ENCODE measurements at regions not wholly inside any gene's neighbourhood (a gene's known extent, or its start where the extent isn't known, plus 50 kb on each side); places are given as distances from the start of the nearest gene placed in this dataset.

DNA sequence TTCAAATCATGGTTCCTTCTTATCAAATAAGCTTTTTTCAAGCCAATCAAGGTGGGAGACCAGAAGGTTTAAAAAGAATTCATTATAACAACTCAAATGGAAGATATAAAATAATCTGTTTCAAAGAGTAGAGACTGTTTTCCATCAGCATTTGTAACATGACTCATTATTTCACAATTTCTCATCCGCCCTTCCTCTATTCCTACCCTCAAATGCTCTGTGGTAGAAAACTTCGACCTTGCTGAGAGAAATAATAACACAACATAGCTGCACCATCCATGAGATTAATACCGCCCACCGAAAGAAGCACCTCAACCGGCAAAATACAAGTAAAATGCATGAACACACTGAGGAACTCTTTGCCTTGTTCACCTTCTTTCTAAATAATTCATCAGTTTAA is 2039.2 kb upstream of the CELF4 start:
- no peak overlapping the region for H2AFZ ChIP-seq (ENCODE audit: low read depth, low read length)
- H3K36me3 ChIP-seq (ENCODE audit: control insufficient read depth in 2 of 2, extremely low read depth in 1 of 2, insufficient read depth in 2 of 2, low read length in 2 of 2), result no peaks in the 10 kb centered on the region
- dilution Hi-C loops (cut with MboI; ENCODE audit: extremely low pct_ligation_motif_present, low sequenced_read_pairs) (no loop called here), intact Hi-C loops (cut with micrococcal nuclease) (no loop called here)
- BruUV-seq (replicated peaks), result no TSS peak
- FAIRE-seq (peak; percentile 60), DNase-seq (ENCODE audit: low read depth, low spot score) (peak; percentile 11)
- H3K4me2 ChIP-seq (ENCODE audit: insufficient read depth, low read length), result no peak overlapping the region
- no peaks in the 10 kb centered on the region for H3K79me2 ChIP-seq (ENCODE audit: control insufficient read depth, insufficient read depth, low read length)
- H3K9me3 ChIP-seq (replicated peaks; ENCODE audit: control insufficient read depth, insufficient read depth, low read length), result no peaks in the 10 kb centered on the region
- H4K20me1 ChIP-seq (replicated peaks; ENCODE audit: control insufficient read depth, extremely low read depth, insufficient read depth, low read length), result no peaks in the 10 kb centered on the region
- no peak overlapping the region for H3K27ac ChIP-seq (ENCODE audit: insufficient read depth, low read depth, low read length)
- H3K4me1 ChIP-seq (ENCODE audit: control insufficient read depth, extremely low read depth, insufficient read depth, low read length), result no peaks in the 10 kb centered on the region
- ChIA-PET POLR2A (no interaction called here), CTCF (interaction anchor here (1.6 kb wide), 1 partner anchor 555 kb away, joined by 3 read pairs; no protein-coding TSS in a partner anchor)
- TF ChIP-seq, protein P1, sequence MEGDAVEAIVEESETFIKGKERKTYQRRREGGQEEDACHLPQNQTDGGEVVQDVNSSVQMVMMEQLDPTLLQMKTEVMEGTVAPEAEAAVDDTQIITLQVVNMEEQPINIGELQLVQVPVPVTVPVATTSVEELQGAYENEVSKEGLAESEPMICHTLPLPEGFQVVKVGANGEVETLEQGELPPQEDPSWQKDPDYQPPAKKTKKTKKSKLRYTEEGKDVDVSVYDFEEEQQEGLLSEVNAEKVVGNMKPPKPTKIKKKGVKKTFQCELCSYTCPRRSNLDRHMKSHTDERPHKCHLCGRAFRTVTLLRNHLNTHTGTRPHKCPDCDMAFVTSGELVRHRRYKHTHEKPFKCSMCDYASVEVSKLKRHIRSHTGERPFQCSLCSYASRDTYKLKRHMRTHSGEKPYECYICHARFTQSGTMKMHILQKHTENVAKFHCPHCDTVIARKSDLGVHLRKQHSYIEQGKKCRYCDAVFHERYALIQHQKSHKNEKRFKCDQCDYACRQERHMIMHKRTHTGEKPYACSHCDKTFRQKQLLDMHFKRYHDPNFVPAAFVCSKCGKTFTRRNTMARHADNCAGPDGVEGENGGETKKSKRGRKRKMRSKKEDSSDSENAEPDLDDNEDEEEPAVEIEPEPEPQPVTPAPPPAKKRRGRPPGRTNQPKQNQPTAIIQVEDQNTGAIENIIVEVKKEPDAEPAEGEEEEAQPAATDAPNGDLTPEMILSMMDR (IDR thresholded peaks at IDR 0.05; ENCODE audit: extremely low read depth in 1 of 2, insufficient read depth in 1 of 2, low read depth in 1 of 2, low read length in 2 of 2), result no peak
- TF ChIP-seq FOS (IDR thresholded peaks at IDR 0.05; ENCODE audit: borderline replicate concordance, insufficient read depth, low read length) (peak; percentile 13), MAX (IDR thresholded peaks at IDR 0.05; ENCODE audit: insufficient read depth, insufficient read length) (no peak)
- no peaks in the 10 kb centered on the region for H3K9me1 ChIP-seq (replicated peaks; ENCODE audit: control insufficient read depth, extremely low read depth, insufficient read depth, low read length)
- no peak overlapping the region for H3K9ac ChIP-seq (replicated peaks; ENCODE audit: extremely low read depth, insufficient read depth, low read length)
- no peaks in the 10 kb centered on the region for H3K27me3 ChIP-seq (ENCODE audit: control insufficient read depth in 2 of 2, insufficient read depth in 2 of 2, low read length in 2 of 2)
- H3K4me3 ChIP-seq (replicated peaks in 1 of 3; ENCODE audit: insufficient read depth in 1 of 3, low read depth in 1 of 3, low read length in 3 of 3), result no peak overlapping the region

- H3K9me1 ChIP-seq (replicated peaks; ENCODE audit: control insufficient read depth, extremely low read depth, insufficient read depth, low read length), result no peaks in the 10 kb centered on the region
- no peak overlapping the region for H2AFZ ChIP-seq (ENCODE audit: low read depth, low read length)
- no peak overlapping the region for H3K9ac ChIP-seq (replicated peaks; ENCODE audit: extremely low read depth, insufficient read depth, low read length)
- no TSS peak for BruUV-seq (replicated peaks)
- DNase-seq (ENCODE audit: low read depth, low spot score), result no peak
- dilution Hi-C loops (cut with MboI; ENCODE audit: extremely low pct_ligation_motif_present, low sequenced_read_pairs) (no loop called here), intact Hi-C loops (cut with micrococcal nuclease) (no loop called here)
- CTCF ChIA-PET, result no interaction called here
- FAIRE-seq, result no peak
- no peak overlapping the region for H3K27ac ChIP-seq (ENCODE audit: insufficient read depth, low read depth, low read length)
- no peak overlapping the region for H3K4me3 ChIP-seq (replicated peaks in 1 of 3; ENCODE audit: insufficient read depth in 1 of 3, low read depth in 1 of 3, low read length in 3 of 3)
- no peaks in the 10 kb centered on the region for H3K36me3 ChIP-seq (ENCODE audit: control insufficient read depth in 2 of 2, extremely low read depth in 1 of 2, insufficient read depth in 2 of 2, low read length in 2 of 2)
- no peaks in the 10 kb centered on the region for H3K4me1 ChIP-seq (ENCODE audit: control insufficient read depth, extremely low read depth, insufficient read depth, low read length)
- H4K20me1 ChIP-seq (replicated peaks; ENCODE audit: control insufficient read depth, extremely low read depth, insufficient read depth, low read length), result no peaks in the 10 kb centered on the region
- POLR2A ChIA-PET, result no interaction called here
- H3K79me2 ChIP-seq (ENCODE audit: control insufficient read depth, insufficient read depth, low read length), result no peaks in the 10 kb centered on the region
- H3K27me3 ChIP-seq (ENCODE audit: control insufficient read depth in 2 of 2, insufficient read depth in 2 of 2, low read length in 2 of 2), result no peaks in the 10 kb centered on the region
- TF ChIP-seq, protein P1 (IDR thresholded peaks at IDR 0.05; ENCODE audit: extremely low read depth in 1 of 2, insufficient read depth in 1 of 2, low read depth in 1 of 2, low read length in 2 of 2), result no peak
- TF ChIP-seq EZH2 (IDR thresholded peaks at IDR 0.05; ENCODE audit: borderline replicate concordance, low read depth, low read length, severe bottlenecking) (no peak), FOS (IDR thresholded peaks at IDR 0.05; ENCODE audit: borderline replicate concordance, insufficient read depth, low read length) (no peak), MYC (IDR thresholded peaks at IDR 0.05; ENCODE audit: low read depth, low read length) (no peak), JUN (IDR thresholded peaks at IDR 0.05; ENCODE audit: borderline replicate concordance, insufficient read depth, insufficient read length, low read depth) (no peak), GATA2 (IDR thresholded peaks at IDR 0.05; ENCODE audit: insufficient read depth, insufficient read length, low read depth, low read length) (no peak), POLR2AphosphoS5 (IDR thresholded peaks at IDR 0.05; ENCODE audit: insufficient read depth, low read depth, low read length) (no peak), POLR2A (IDR thresholded peaks at IDR 0.05; ENCODE audit: low read depth, low read length) (no peak), MAX (IDR thresholded peaks at IDR 0.05; ENCODE audit: insufficient read depth, insufficient read length) (no peak)
- no peak overlapping the region for H3K4me2 ChIP-seq (ENCODE audit: insufficient read depth, low read length)
- H3K9me3 ChIP-seq (replicated peaks; ENCODE audit: control insufficient read depth, insufficient read depth, low read length), result no peaks in the 10 kb centered on the region
Measured at GRCh38 chr18:39602131-39602530, 2036.5 kb upstream of the CELF4 start.

Data from endothelial cell of umbilical vein (primary cell).